Posterior cingulate gyrus (tissue), 11 donors: ENCODE measurements at regions not wholly inside any gene's neighbourhood (a gene's known extent, or its start where the extent isn't known, plus 50 kb on each side); places are given as distances from the start of the nearest gene placed in this dataset.
A peak's percentile ranks its signal among the peaks of the same experiment; 100 is the strongest.
"Not testable (repeated sequence)": the region's sequence is repeated elsewhere in the genome, so short reads cannot be mapped to it uniquely, and the experiment has no call there.

ENCODE experiments used
- DNase-seq, 10 donors: peaks; one replicate each; pipeline versions ENCODE4 v3.0.0 to v3.0.0-alpha.2; 2020 to 2021; ENCODE audit warnings: mixed read lengths in 3 of 10
- intact Hi-C: fragments of 100-400 bp; cut with DNase I; formaldehyde crosslinking; loops from one replicate; pipeline ENCODE4 v1.15.1; 2023

GRCh38 chr1:95575291-95575690 lies 341.3 kb downstream of the RWDD3 start:
- intact Hi-C loops = no loop called here
- no peak for DNase-seq

- no peak for DNase-seq
- intact Hi-C loops = no loop called here
These were observed 344.5 kb downstream of the RWDD3 start for GRCh38 chr1:95578462-95578861.

DNA sequence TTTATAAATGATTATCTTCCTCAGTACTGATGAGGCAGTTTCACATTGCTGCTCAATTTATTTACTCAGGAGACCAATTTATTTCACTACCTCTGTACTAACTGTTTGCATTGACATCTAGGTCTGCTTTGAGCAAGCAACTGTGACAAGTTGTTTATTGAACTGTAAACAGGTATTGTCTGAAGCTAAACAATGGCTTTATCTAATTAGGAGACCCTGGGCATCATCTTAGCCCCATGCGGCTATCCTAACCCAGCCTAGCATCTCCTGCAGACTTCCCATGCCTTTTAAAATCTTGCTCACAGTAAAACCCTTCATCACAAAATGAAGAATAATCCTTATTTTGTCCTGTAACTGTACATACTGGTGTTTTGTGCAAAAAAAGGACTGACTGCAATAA lies 348.2 kb downstream of the RWDD3 start:
- intact Hi-C loops = no loop called here
- DNase-seq = no peak

DNA sequence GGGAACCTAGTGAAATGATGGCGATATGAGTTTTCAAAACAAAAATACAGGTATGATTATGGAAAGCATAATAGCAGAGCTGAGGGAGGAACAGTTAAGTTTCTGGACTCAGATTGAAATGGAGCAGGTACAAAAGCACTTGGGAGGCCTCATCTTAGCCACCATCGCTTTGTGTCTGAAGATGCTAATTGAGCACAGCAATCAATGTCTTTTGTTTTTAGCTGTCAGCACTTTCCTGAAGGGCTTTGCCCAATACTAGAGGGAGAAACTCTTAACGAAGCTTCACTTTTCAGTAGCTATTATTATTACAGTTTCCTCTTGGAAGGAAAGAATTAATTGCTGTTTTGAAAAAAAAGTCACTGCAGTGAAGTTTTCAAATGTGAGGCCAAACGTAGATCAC lies 348.7 kb downstream of the RWDD3 start:
- no peak for DNase-seq

DNA sequence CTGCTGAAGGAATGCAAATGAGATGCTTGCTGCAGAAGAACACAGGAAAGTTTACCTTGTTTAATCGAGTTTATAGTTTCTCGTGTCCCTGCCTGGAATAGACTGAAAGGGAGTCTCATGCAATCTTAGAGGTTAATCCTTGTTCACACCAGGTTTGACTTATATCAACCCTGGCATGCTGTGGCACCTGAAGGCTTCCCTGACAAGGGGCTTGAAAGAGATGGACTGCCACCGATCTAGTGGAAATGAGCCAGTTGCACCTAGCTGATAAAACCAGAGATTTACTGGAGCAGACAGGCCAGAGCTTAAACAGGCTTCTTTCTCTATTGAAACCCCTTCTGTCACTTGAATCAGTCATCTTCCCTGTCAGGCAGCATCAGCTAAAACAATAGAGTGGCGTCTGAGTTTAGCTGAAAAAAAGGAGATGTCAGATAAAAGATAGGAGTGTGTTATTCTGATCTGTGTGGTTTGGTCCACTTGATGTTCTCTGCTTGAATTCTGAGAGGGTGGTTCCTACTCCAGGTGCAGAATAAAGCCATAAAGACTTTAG lies 349.7 kb downstream of the RWDD3 start:
- no peak for DNase-seq
- intact Hi-C loops = no loop called here

More for the DNA sequence above, 348.7 kb downstream of the RWDD3 start:
- intact Hi-C loops = no loop called here

GRCh38 chr1:95584315-95584714 lies 350.3 kb downstream of the RWDD3 start:
- intact Hi-C loops = no loop called here
- no peak for DNase-seq

- intact Hi-C loops = no loop called here
- DNase-seq = no peak
These were observed 370.8 kb downstream of the RWDD3 start for GRCh38 chr1:95604771-95605170.

DNA sequence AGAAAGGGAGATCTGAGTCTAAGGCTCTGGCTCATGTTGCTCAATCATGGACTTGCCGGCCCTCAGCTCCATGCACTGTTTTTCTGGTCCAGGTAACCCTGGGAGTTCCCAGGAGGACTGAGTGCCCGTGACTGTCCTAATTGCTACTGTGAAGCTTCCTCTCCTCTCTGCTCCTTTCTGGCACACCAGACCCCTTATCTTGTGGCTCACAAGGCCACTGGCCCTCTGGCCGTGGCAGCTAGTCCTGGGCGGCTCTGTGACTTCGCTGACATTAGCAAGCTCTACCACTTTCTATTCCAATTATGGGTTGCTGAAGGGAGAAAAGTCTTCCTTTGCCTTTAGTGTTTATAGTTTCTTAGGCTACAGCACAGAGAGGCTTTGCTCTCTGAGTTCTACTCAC lies 380.2 kb downstream of the RWDD3 start:
- intact Hi-C loops = no loop called here

GRCh38 chr1:95615421-95615820 lies 381.4 kb downstream of the RWDD3 start:
- no peak for DNase-seq
- intact Hi-C loops = no loop called here

More for the DNA sequence above, 380.2 kb downstream of the RWDD3 start:
- peak in 1 of 10 donors; percentile 53 for DNase-seq

DNA sequence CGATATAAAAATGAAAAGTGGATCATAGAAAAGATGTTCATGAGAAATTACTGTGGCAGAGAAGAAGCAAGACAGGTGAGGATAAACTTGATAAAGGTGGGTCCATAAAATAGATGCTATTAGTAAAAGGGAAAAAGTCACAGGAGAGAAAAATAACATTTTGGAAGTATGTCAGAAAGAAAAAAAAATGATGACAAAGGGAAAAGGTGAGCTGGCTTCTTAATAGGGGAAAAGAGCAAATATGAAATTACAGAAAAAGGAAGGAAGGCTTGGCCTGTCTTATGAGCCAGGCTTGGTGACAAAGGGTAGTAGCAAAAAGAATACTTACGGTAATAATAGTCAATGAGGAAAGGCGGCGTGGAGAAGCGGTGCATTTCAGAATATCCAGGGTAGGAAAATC lies 386.1 kb downstream of the RWDD3 start:
- DNase-seq = no peak
- intact Hi-C loops = no loop called here

GRCh38 chr1:95622609-95623008 lies 388.6 kb downstream of the RWDD3 start:
- intact Hi-C loops = no loop called here
- no peak for DNase-seq

GRCh38 chr1:95625224-95625623 lies 391.2 kb downstream of the RWDD3 start:
- DNase-seq = no peak
- intact Hi-C loops = no loop called here

GRCh38 chr1:95627244-95627643 lies 393.2 kb downstream of the RWDD3 start:
- intact Hi-C loops = no loop called here
- DNase-seq = no peak

GRCh38 chr1:95631695-95632094 lies 397.7 kb downstream of the RWDD3 start:
- DNase-seq = no peak
- intact Hi-C loops = no loop called here

GRCh38 chr1:95635811-95636210 lies 401.8 kb downstream of the RWDD3 start:
- no peak for DNase-seq
- intact Hi-C loops = no loop called here

DNA sequence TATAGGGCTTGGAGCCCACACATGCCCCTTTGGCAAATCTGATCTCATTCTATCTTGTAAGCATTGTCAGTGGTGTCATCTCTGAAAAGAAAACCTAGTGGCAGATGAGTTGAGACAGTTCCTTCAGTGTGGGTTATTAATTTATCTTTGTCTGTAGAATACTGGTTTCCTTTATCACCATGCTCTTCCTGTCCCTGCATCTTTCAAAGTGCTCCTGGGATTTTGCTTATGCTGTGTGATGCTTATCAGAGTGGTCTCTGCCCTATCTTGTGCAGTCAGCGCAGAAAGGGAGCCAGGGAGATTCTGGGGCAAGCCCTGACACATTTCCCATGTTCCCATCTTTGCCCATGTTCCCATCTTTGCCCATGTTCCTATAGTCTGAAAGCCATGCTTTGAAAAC lies 402.9 kb downstream of the RWDD3 start:
- intact Hi-C loops = no loop called here
- no peak for DNase-seq

DNA sequence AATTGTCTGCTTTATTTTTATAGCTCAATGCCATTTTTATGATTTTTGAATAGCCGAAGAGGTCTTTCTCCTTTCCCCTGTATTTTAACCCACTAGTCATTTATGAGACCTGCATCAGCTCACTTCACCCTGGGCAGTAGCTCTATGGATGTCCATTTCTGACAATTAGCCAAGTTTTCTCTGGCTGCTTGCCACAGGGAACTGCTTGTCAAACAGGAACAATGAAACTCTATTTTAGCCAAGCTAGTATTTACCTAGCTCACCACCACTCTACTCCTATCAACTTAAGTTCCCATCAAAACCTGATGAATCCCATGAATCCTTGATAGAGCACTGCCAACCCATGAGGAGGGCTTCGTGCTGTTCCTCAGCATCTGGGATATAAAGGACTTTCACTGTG lies 406.7 kb downstream of the RWDD3 start:
- intact Hi-C loops = no loop called here
- peak in 1 of 10 donors; percentile 27 for DNase-seq

- no peak for DNase-seq
- intact Hi-C loops = no loop called here
These were observed 407.4 kb downstream of the RWDD3 start for GRCh38 chr1:95641386-95641785.

DNA sequence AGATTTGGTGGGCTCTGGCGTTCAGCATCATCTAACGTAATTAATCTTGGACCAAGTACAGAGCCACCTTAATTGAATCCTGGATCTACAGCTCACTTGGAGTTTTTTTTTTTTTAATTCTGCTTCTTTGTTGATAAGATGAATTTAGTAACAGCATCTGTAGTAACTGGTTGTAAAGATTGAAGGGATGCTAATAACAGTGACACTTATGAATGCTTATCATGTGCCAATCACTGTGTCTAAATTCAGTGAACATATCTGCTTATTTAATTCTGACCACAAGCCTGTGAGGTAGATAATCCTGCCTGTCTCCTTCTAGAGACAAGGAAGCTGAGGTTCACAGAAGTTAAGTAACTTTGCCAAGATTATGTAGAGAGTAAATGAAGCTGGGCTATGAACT lies 408.0 kb downstream of the RWDD3 start:
- intact Hi-C loops = no loop called here

DNA sequence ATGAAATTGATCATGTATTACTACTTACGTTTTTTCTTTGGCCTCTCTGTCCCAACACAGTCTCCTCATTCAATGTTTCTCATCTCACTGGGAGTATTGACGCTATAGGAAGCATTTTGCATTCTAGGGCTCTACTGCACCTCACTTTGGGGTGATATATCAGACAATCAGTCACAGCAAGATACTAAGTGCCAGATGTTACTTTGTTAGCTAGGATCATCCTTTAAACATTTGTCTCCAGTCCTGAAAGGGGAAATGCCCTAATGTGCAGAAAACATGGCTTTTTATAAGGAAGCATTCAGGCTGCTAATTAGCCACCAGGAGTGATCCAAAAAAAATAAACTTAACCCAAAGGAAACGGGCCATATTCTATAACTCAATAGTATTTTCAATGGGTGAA lies 409.1 kb downstream of the RWDD3 start:
- intact Hi-C loops = no loop called here
- DNase-seq = no peak

More for the DNA sequence above, 408.0 kb downstream of the RWDD3 start:
- DNase-seq = no peak

DNA sequence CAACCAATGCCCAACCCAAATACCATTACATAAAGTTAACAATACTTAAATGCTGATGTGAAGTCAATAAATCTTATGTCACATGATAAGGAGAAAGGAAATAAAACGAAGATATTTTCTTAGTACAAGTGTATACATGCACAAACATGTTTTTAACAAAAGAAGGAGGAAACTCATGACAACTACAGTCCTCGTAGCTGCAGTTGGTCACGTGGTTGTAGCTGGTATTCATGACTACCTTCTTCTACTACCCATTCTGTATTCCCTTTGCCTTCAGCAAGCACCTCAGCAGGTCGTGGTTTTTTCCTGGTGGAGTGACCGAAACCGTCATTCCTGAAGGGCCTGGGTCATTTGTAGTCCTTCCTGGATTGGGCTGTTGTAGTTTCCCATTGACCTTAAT lies 411.1 kb downstream of the RWDD3 start:
- intact Hi-C loops, DNase-seq: not testable (repeated sequence)

- DNase-seq = no peak
- intact Hi-C loops = no loop called here
These were observed 416.6 kb downstream of the RWDD3 start for GRCh38 chr1:95650631-95651030.

- DNase-seq = no peak
- intact Hi-C loops = no loop called here
These were observed 418.5 kb downstream of the RWDD3 start for GRCh38 chr1:95652423-95652965.
